Muscle layer of duodenum (tissue), 2 donors: ENCODE measurements at regions not wholly inside any gene's neighbourhood (a gene's known extent, or its start where the extent isn't known, plus 50 kb on each side); places are given as distances from the start of the nearest gene placed in this dataset.
"Not testable (repeated sequence)": the region's sequence is repeated elsewhere in the genome, so short reads cannot be mapped to it uniquely, and the experiment has no call there.

ENCODE experiments used
- H3K27ac ChIP-seq: one replicate; pipeline ENCODE4 v1.7.0; 2013; ENCODE audit warnings: mild to moderate bottlenecking, low read length
- H3K27me3 ChIP-seq: one replicate; pipeline ENCODE4 v1.7.0; 2013; ENCODE audit warnings: low read depth, mild to moderate bottlenecking, control low read depth, low read length
- H3K36me3 ChIP-seq, 2 donors: one replicate each; pipeline ENCODE4 v1.7.0; 2013; ENCODE audit warnings: low read length in 2 of 2, control low read depth in 1 of 2, mild to moderate bottlenecking in 1 of 2; ENCODE audit not compliant: insufficient read depth in 2 of 2, control insufficient read depth in 1 of 2
- H3K4me1 ChIP-seq, 2 donors: one replicate each; pipeline ENCODE4 v1.7.0; 2013; ENCODE audit warnings: low read length in 2 of 2, mild to moderate bottlenecking in 2 of 2, control low read depth in 1 of 2, moderate library complexity in 1 of 2; ENCODE audit not compliant: insufficient read depth in 2 of 2, control insufficient read depth in 1 of 2
- H3K4me3 ChIP-seq, 2 donors: one replicate each; pipeline ENCODE4 v1.7.0; 2013; ENCODE audit warnings: low read length in 2 of 2, low read depth in 1 of 2, mild to moderate bottlenecking in 1 of 2
- H3K9me3 ChIP-seq, 2 donors: one replicate each; pipeline ENCODE4 v1.7.0; 2013; ENCODE audit warnings: low read length in 2 of 2, control low read depth in 1 of 2, mild to moderate bottlenecking in 1 of 2; ENCODE audit not compliant: control insufficient read depth in 1 of 2
- donor health status: healthy.

GRCh38 chrY:7588176-7588575, 676.6 kb upstream of the AMELY start:
- not testable (repeated sequence) for H3K9me3 ChIP-seq, H3K4me1 ChIP-seq, H3K27me3 ChIP-seq, H3K36me3 ChIP-seq, H3K27ac ChIP-seq, H3K4me3 ChIP-seq

GRCh38 chrY:7562541-7562940, 651.0 kb upstream of the AMELY start:
- H3K27me3 ChIP-seq = no peaks in the 10 kb centered on the region
- no peaks in the 10 kb centered on the region for H3K4me1 ChIP-seq
- H3K9me3 ChIP-seq = no peaks in the 10 kb centered on the region
- no peaks in the 10 kb centered on the region for H3K36me3 ChIP-seq
- H3K27ac ChIP-seq = no peak overlapping the region
- no peak overlapping the region for H3K4me3 ChIP-seq

GRCh38 chrY:7557675-7558074, 646.1 kb upstream of the AMELY start:
- Histone ChIP-seq H3K27ac (no peak overlapping the region), H3K27me3 (no peaks in the 10 kb centered on the region), H3K4me3 (no peak overlapping the region), H3K9me3 (no peaks in the 10 kb centered on the region), H3K36me3 (no peaks in the 10 kb centered on the region), H3K4me1 (no peaks in the 10 kb centered on the region)

- Histone ChIP-seq H3K27me3 (no peaks in the 10 kb centered on the region), H3K4me1 (no peaks in the 10 kb centered on the region), H3K27ac (no peak overlapping the region), H3K36me3 (no peaks in the 10 kb centered on the region), H3K4me3 (no peak overlapping the region), H3K9me3 (no peaks in the 10 kb centered on the region)
Measured at GRCh38 chrY:7555006-7555405, 643.5 kb upstream of the AMELY start.

- no peaks in the 10 kb centered on the region for H3K36me3 ChIP-seq
- no peaks in the 10 kb centered on the region for H3K9me3 ChIP-seq
- no peaks in the 10 kb centered on the region for H3K27me3 ChIP-seq
- H3K4me1 ChIP-seq = no peaks in the 10 kb centered on the region
- no peak overlapping the region for H3K4me3 ChIP-seq
- H3K27ac ChIP-seq = no peak overlapping the region
Measured at GRCh38 chrY:7545060-7545459, 633.5 kb upstream of the AMELY start.

- Histone ChIP-seq H3K27ac (no peak overlapping the region), H3K36me3 (no peaks in the 10 kb centered on the region), H3K4me3 (no peak overlapping the region), H3K27me3 (no peaks in the 10 kb centered on the region), H3K4me1 (no peaks in the 10 kb centered on the region), H3K9me3 (no peaks in the 10 kb centered on the region)
Measured at GRCh38 chrY:7544172-7544770, 632.7 kb upstream of the AMELY start.

GRCh38 chrY:7543506-7543905, 632.0 kb upstream of the AMELY start:
- no peak overlapping the region for H3K4me3 ChIP-seq
- H3K27ac ChIP-seq = no peak overlapping the region
- no peaks in the 10 kb centered on the region for H3K36me3 ChIP-seq
- H3K27me3 ChIP-seq = no peaks in the 10 kb centered on the region
- no peaks in the 10 kb centered on the region for H3K9me3 ChIP-seq
- no peaks in the 10 kb centered on the region for H3K4me1 ChIP-seq

GRCh38 chrY:7542256-7542858, 630.8 kb upstream of the AMELY start:
- Histone ChIP-seq H3K9me3 (no peaks in the 10 kb centered on the region), H3K27me3 (no peaks in the 10 kb centered on the region), H3K36me3 (no peaks in the 10 kb centered on the region), H3K27ac (no peak overlapping the region), H3K4me3 (no peak overlapping the region), H3K4me1 (no peaks in the 10 kb centered on the region)

- Histone ChIP-seq H3K4me1 (no peaks in the 10 kb centered on the region), H3K9me3 (no peaks in the 10 kb centered on the region), H3K36me3 (no peaks in the 10 kb centered on the region), H3K4me3 (no peak overlapping the region), H3K27ac (no peak overlapping the region), H3K27me3 (no peaks in the 10 kb centered on the region)
Measured at GRCh38 chrY:7529396-7529795, 617.8 kb upstream of the AMELY start.

- H3K27ac ChIP-seq, H3K4me3 ChIP-seq, H3K36me3 ChIP-seq, H3K27me3 ChIP-seq, H3K9me3 ChIP-seq, H3K4me1 ChIP-seq: not testable (repeated sequence)
Measured at GRCh38 chrY:7527568-7527967, 616.0 kb upstream of the AMELY start.

- H3K36me3 ChIP-seq = no peaks in the 10 kb centered on the region
- H3K27ac ChIP-seq = no peak overlapping the region
- H3K4me3 ChIP-seq = no peak overlapping the region
- H3K4me1 ChIP-seq = no peaks in the 10 kb centered on the region
- H3K9me3 ChIP-seq = no peaks in the 10 kb centered on the region
- no peaks in the 10 kb centered on the region for H3K27me3 ChIP-seq
Measured at GRCh38 chrY:7518387-7518786, 606.8 kb upstream of the AMELY start.

GRCh38 chrY:7516268-7516667, 604.7 kb upstream of the AMELY start:
- Histone ChIP-seq H3K27ac (no peak overlapping the region), H3K4me1 (no peaks in the 10 kb centered on the region), H3K9me3 (no peaks in the 10 kb centered on the region), H3K27me3 (no peaks in the 10 kb centered on the region), H3K4me3 (no peak overlapping the region), H3K36me3 (no peaks in the 10 kb centered on the region)
